IPS-18c (cell line): ENCODE measurements at regions not wholly inside any gene's neighbourhood (a gene's known extent, or its start where the extent isn't known, plus 50 kb on each side); places are given as distances from the start of the nearest gene placed in this dataset.

Source experiments
- H3K4me3 ChIP-seq: 2 replicates; pipeline ENCODE4 v1.7.0; 2013; ENCODE audit warnings: low read depth, mild to moderate bottlenecking, low read length, moderate library complexity; ENCODE audit not compliant: insufficient read depth
- H3K9me3 ChIP-seq: one replicate; pipeline ENCODE4 v1.6.1; 2013; ENCODE audit warnings: mild to moderate bottlenecking, low read length, moderate library complexity; ENCODE audit not compliant: control insufficient read depth, insufficient read depth

GRCh38 chr11:134634897-134635831, 223.1 kb upstream of the B3GAT1 start:
- Histone ChIP-seq H3K4me3 (no peak overlapping the region), H3K9me3 (no peaks in the 10 kb centered on the region)

GRCh38 chr11:134633276-134633675, 221.2 kb upstream of the B3GAT1 start:
- H3K4me3 ChIP-seq = no peak overlapping the region

GRCh38 chr11:134632347-134633119, 220.5 kb upstream of the B3GAT1 start:
- Histone ChIP-seq H3K4me3 (no peak overlapping the region), H3K9me3 (no peaks in the 10 kb centered on the region)

More at GRCh38 chr11:134633276-134633675, 221.2 kb upstream of the B3GAT1 start:
- no peaks in the 10 kb centered on the region for H3K9me3 ChIP-seq

- H3K9me3 ChIP-seq = no peaks in the 10 kb centered on the region
Observed at GRCh38 chr11:134630861-134631260, 218.8 kb upstream of the B3GAT1 start.

GRCh38 chr11:134628426-134628825, 216.4 kb upstream of the B3GAT1 start:
- Histone ChIP-seq H3K9me3 (no peaks in the 10 kb centered on the region), H3K4me3 (no peak overlapping the region)

More at GRCh38 chr11:134630861-134631260, 218.8 kb upstream of the B3GAT1 start:
- no peak overlapping the region for H3K4me3 ChIP-seq

GRCh38 chr11:134626032-134626431, 214.0 kb upstream of the B3GAT1 start:
- Histone ChIP-seq H3K4me3 (no peak overlapping the region), H3K9me3 (no peaks in the 10 kb centered on the region)

- Histone ChIP-seq H3K4me3 (no peak overlapping the region), H3K9me3 (no peaks in the 10 kb centered on the region)
Observed at GRCh38 chr11:134625631-134626030, 213.6 kb upstream of the B3GAT1 start.

GRCh38 chr11:134625151-134625550, 213.1 kb upstream of the B3GAT1 start:
- no peak overlapping the region for H3K4me3 ChIP-seq
- H3K9me3 ChIP-seq = no peaks in the 10 kb centered on the region

- Histone ChIP-seq H3K9me3 (no peaks in the 10 kb centered on the region), H3K4me3 (no peak overlapping the region)
Observed at GRCh38 chr11:134624166-134624920, 212.3 kb upstream of the B3GAT1 start.

- Histone ChIP-seq H3K4me3 (no peak overlapping the region), H3K9me3 (no peaks in the 10 kb centered on the region)
Observed at GRCh38 chr11:134623711-134624110, 211.7 kb upstream of the B3GAT1 start.

- H3K9me3 ChIP-seq = no peaks in the 10 kb centered on the region
- H3K4me3 ChIP-seq = no peak overlapping the region
Observed at GRCh38 chr11:134622458-134622857, 210.4 kb upstream of the B3GAT1 start.

- H3K4me3 ChIP-seq = no peak overlapping the region
- H3K9me3 ChIP-seq = no peaks in the 10 kb centered on the region
Observed at GRCh38 chr11:134617360-134617759, 205.3 kb upstream of the B3GAT1 start.

- H3K9me3 ChIP-seq = no peaks in the 10 kb centered on the region
- no peak overlapping the region for H3K4me3 ChIP-seq
Observed at GRCh38 chr11:134616038-134616437, 204.0 kb upstream of the B3GAT1 start.

GRCh38 chr11:134615041-134615615, 203.1 kb upstream of the B3GAT1 start:
- Histone ChIP-seq H3K9me3 (no peaks in the 10 kb centered on the region), H3K4me3 (no peak overlapping the region)

- H3K4me3 ChIP-seq = no peak overlapping the region
- H3K9me3 ChIP-seq = no peaks in the 10 kb centered on the region
Observed at GRCh38 chr11:134614141-134614540, 202.1 kb upstream of the B3GAT1 start.

GRCh38 chr11:134613646-134614045, 201.6 kb upstream of the B3GAT1 start:
- H3K4me3 ChIP-seq = no peak overlapping the region

More at GRCh38 chr11:134613646-134614045, 201.6 kb upstream of the B3GAT1 start:
- H3K9me3 ChIP-seq = no peaks in the 10 kb centered on the region
